ENCODE measurements at regions not wholly inside any gene's neighbourhood (a gene's known extent, or its start where the extent isn't known, plus 50 kb on each side); places are given as distances from the start of the nearest gene placed in this dataset.

DNA sequence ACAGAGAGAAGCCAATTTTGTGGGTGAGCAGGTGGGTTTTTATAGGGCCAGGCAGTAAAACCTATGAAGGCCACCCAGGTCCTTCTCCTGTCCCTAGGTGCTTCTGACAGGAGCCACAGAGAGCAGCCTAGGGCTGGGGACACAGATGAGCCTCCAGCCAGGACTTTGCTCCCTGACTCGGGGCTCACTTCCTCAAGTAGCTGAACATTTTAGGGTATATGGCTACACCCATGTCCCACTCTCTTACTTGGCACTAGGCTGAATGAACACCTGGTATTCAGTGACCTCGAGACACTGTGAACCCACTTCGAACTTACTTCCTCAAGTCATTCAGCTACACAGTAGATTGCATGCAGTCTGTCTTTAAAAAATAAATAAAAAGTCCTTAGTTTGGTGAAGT, 217.3 kb downstream of the MID1IP1 start:
- H3K9ac ChIP-seq (ENCODE audit: low read depth in 1 of 2, low read length in 2 of 2), result no peak overlapping the region
- no peak for TF ChIP-seq FOXA1 (IDR thresholded peaks at IDR 0.05)
- no peak for TF ChIP-seq NR2F2 (IDR thresholded peaks at IDR 0.05)
- TF ChIP-seq, protein P1, sequence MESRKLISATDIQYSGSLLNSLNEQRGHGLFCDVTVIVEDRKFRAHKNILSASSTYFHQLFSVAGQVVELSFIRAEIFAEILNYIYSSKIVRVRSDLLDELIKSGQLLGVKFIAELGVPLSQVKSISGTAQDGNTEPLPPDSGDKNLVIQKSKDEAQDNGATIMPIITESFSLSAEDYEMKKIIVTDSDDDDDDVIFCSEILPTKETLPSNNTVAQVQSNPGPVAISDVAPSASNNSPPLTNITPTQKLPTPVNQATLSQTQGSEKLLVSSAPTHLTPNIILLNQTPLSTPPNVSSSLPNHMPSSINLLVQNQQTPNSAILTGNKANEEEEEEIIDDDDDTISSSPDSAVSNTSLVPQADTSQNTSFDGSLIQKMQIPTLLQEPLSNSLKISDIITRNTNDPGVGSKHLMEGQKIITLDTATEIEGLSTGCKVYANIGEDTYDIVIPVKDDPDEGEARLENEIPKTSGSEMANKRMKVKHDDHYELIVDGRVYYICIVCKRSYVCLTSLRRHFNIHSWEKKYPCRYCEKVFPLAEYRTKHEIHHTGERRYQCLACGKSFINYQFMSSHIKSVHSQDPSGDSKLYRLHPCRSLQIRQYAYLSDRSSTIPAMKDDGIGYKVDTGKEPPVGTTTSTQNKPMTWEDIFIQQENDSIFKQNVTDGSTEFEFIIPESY (IDR thresholded peaks at IDR 0.05), result no peak
- no peak for TF ChIP-seq HNF4G (IDR thresholded peaks at IDR 0.05)
- TF ChIP-seq REST (IDR thresholded peaks at IDR 0.05), result no peak
- no peak for TF ChIP-seq JUND (IDR thresholded peaks at IDR 0.05)
- TF ChIP-seq, protein P2, sequence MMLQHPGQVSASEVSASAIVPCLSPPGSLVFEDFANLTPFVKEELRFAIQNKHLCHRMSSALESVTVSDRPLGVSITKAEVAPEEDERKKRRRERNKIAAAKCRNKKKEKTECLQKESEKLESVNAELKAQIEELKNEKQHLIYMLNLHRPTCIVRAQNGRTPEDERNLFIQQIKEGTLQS (IDR thresholded peaks at IDR 0.05), result no peak
- no peak for TF ChIP-seq SP1 (IDR thresholded peaks at IDR 0.05)
- no peak for TF ChIP-seq RXRA (IDR thresholded peaks at IDR 0.05)
- TF ChIP-seq EGR1 (IDR thresholded peaks at IDR 0.05; ENCODE audit: low read depth in 2 of 2), result no peak
- TF ChIP-seq TAF1 (conservative IDR thresholded peaks at IDR 0.05), result no peak
- TF ChIP-seq, protein P3, sequence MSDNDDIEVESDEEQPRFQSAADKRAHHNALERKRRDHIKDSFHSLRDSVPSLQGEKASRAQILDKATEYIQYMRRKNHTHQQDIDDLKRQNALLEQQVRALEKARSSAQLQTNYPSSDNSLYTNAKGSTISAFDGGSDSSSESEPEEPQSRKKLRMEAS (IDR thresholded peaks at IDR 0.05), result no peak
- TF ChIP-seq, protein P4, sequence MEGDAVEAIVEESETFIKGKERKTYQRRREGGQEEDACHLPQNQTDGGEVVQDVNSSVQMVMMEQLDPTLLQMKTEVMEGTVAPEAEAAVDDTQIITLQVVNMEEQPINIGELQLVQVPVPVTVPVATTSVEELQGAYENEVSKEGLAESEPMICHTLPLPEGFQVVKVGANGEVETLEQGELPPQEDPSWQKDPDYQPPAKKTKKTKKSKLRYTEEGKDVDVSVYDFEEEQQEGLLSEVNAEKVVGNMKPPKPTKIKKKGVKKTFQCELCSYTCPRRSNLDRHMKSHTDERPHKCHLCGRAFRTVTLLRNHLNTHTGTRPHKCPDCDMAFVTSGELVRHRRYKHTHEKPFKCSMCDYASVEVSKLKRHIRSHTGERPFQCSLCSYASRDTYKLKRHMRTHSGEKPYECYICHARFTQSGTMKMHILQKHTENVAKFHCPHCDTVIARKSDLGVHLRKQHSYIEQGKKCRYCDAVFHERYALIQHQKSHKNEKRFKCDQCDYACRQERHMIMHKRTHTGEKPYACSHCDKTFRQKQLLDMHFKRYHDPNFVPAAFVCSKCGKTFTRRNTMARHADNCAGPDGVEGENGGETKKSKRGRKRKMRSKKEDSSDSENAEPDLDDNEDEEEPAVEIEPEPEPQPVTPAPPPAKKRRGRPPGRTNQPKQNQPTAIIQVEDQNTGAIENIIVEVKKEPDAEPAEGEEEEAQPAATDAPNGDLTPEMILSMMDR (IDR thresholded peaks at IDR 0.05; ENCODE audit: low read depth, low read length, missing input control), result no peak
- TF ChIP-seq GABPA (IDR thresholded peaks at IDR 0.05 in 1 of 2, conservative IDR thresholded peaks at IDR 0.05 in 1 of 2), result no peak
- TF ChIP-seq HNF4A (conservative IDR thresholded peaks at IDR 0.05), result no peak
- no peak for TF ChIP-seq RAD21 (IDR thresholded peaks at IDR 0.05)
- no peak for TF ChIP-seq FOXA2 (IDR thresholded peaks at IDR 0.05)
- TF ChIP-seq YY1 (IDR thresholded peaks at IDR 0.05), result no peak
- no peaks in the 10 kb centered on the region for H3K36me3 ChIP-seq (ENCODE audit: control insufficient read depth in 4 of 4, insufficient read depth in 3 of 4, low read depth in 1 of 4, low read length in 3 of 4)
- peaks cover 2 to 15% (median 7%) of the 10 kb centered on the region in 4 donors for H3K4me1 ChIP-seq (ENCODE audit: control insufficient read depth in 4 of 4, insufficient read depth in 4 of 4, low read length in 3 of 4)
- H3K4me3 ChIP-seq (ENCODE audit: low read depth in 1 of 3, low read length in 3 of 3), result no peak overlapping the region
- no peaks in the 10 kb centered on the region for H3K27me3 ChIP-seq (ENCODE audit: control insufficient read depth in 4 of 4, insufficient read depth in 4 of 4, low read length in 3 of 4)
- no peak overlapping the region for H3K27ac ChIP-seq (ENCODE audit: low read depth in 1 of 2, low read length in 2 of 2)
- no peaks in the 10 kb centered on the region for H3K9me3 ChIP-seq (ENCODE audit: control insufficient read depth in 4 of 4, low read length in 3 of 4)
- DNase-seq (ENCODE audit: low spot score), result no peak
- WGBS, result 84% methylated on average over 3 of the region's 3 CpGs
